Vagina (tissue), 2 donors: ENCODE measurements at regions not wholly inside any gene's neighbourhood (a gene's known extent, or its start where the extent isn't known, plus 50 kb on each side); places are given as distances from the start of the nearest gene placed in this dataset.

ENCODE experiments used
- DNase-seq, 2 donors: peaks; one replicate each; pipeline ENCODE4 v3.0.0-alpha.2; 2017; ENCODE audit errors: extremely low spot score in 2 of 2
- H3K27ac ChIP-seq: fragments of 200-600 bp; sonication (generic); one replicate; pipeline ENCODE4 v1.5.1; 2019
- H3K27me3 ChIP-seq: fragments of 200-600 bp; sonication (generic); one replicate; pipeline ENCODE4 v1.5.1; 2019
- H3K36me3 ChIP-seq, 2 donors: fragments of 200-600 bp; sonication (generic); one replicate each; pipeline ENCODE4 v1.5.1; 2017 to 2019
- H3K4me1 ChIP-seq: fragments of 200-600 bp; sonication (generic); one replicate; pipeline ENCODE4 v1.5.1; 2019
- H3K4me3 ChIP-seq, 2 donors: fragments of 200-600 bp; sonication (generic); 1 replicate in 1 of 2; 2 replicates in 1 of 2; pipeline ENCODE4 v1.5.1; 2016 to 2019
- H3K9me3 ChIP-seq: fragments of 200-600 bp; sonication (generic); one replicate; pipeline ENCODE4 v1.5.1; 2019
- CTCF ChIP-seq, 3 experiments: fragments of 450-650 bp in 2 of 3; fragments of 200-600 bp in 1 of 3; sonication (generic) in 1 of 3; IDR thresholded peaks; one replicate each; pipeline ENCODE4 v1.5.1; 2017 to 2019; ENCODE audit warnings: antibody characterized with exemption in 3 of 3, mild to moderate bottlenecking in 2 of 3, moderate library complexity in 2 of 3
- POLR2A ChIP-seq, 2 donors: fragments of 450-650 bp; IDR thresholded peaks; one replicate each; pipeline ENCODE4 v1.6.1; 2017; ENCODE audit warnings: antibody characterized with exemption in 2 of 2, mild to moderate bottlenecking in 2 of 2, moderate library complexity in 2 of 2
- POLR2AphosphoS5 ChIP-seq, 2 donors: sonication (generic); formaldehyde crosslinking; IDR thresholded peaks; one replicate each; pipeline ENCODE4 v1.9.0; 2017; ENCODE audit warnings: antibody characterized with exemption in 2 of 2, mild to moderate bottlenecking in 2 of 2, low read depth in 1 of 2; ENCODE audit not compliant: insufficient read depth in 1 of 2
- intact Hi-C: fragments of 100-400 bp; cut with DNase I; formaldehyde crosslinking; loops from one replicate; pipeline ENCODE4 v1.15.1; 2023

GRCh38 chr12:97899956-97900355, 437.4 kb downstream of the RMST start:
- H3K27ac ChIP-seq: no peak overlapping the region
- H3K4me3 ChIP-seq: no peak overlapping the region
- TF ChIP-seq POLR2A (IDR thresholded peaks at IDR 0.05): no peak
- no peak for TF ChIP-seq CTCF (IDR thresholded peaks at IDR 0.05)
- TF ChIP-seq POLR2AphosphoS5 (IDR thresholded peaks at IDR 0.05; ENCODE audit: insufficient read depth in 1 of 2, low read depth in 1 of 2): no peak
- no peaks in the 10 kb centered on the region for H3K9me3 ChIP-seq
- intact Hi-C loops: loop anchor here (2.0 kb wide), 1 partner anchor 77 kb away; no protein-coding TSS in a partner anchor
- H3K4me1 ChIP-seq: no peaks in the 10 kb centered on the region
- H3K36me3 ChIP-seq: no peaks in the 10 kb centered on the region
- DNase-seq: no peak
- no peaks in the 10 kb centered on the region for H3K27me3 ChIP-seq

DNA sequence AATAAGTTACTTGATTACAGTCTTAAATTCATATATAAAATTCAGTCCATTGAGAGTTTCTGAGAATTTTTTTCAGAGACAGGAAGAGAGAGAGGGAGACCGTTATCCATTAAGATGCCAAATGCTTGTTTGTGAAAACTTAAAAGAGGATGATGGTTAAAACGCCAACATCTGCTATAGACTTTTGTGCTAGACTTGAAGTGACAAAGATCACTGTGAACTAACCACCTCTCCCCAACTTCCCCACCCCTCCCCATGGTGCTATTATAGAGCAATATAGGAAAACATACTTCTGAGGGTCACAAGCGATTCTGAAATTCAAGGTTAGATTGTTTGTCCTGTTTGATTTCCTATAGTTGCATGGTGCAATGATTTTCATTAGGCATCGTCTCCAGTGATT, 440.8 kb downstream of the RMST start:
- no peaks in the 10 kb centered on the region for H3K4me1 ChIP-seq
- intact Hi-C loops: no loop called here
- H3K27me3 ChIP-seq: no peaks in the 10 kb centered on the region
- no peak overlapping the region for H3K4me3 ChIP-seq
- H3K36me3 ChIP-seq: no peaks in the 10 kb centered on the region
- TF ChIP-seq CTCF (IDR thresholded peaks at IDR 0.05) (no peak), POLR2A (IDR thresholded peaks at IDR 0.05) (no peak), POLR2AphosphoS5 (IDR thresholded peaks at IDR 0.05; ENCODE audit: insufficient read depth in 1 of 2, low read depth in 1 of 2) (no peak)
- no peaks in the 10 kb centered on the region for H3K9me3 ChIP-seq
- H3K27ac ChIP-seq: no peak overlapping the region
- DNase-seq: no peak

GRCh38 chr12:97907504-97907903, 444.9 kb downstream of the RMST start:
- no peaks in the 10 kb centered on the region for H3K27me3 ChIP-seq

GRCh38 chr12:97910559-97910958, 448.0 kb downstream of the RMST start:
- H3K36me3 ChIP-seq: no peaks in the 10 kb centered on the region
- intact Hi-C loops: no loop called here
- TF ChIP-seq CTCF (IDR thresholded peaks at IDR 0.05) (no peak), POLR2A (IDR thresholded peaks at IDR 0.05) (no peak), POLR2AphosphoS5 (IDR thresholded peaks at IDR 0.05; ENCODE audit: insufficient read depth in 1 of 2, low read depth in 1 of 2) (no peak)
- DNase-seq: no peak
- H3K27ac ChIP-seq: no peak overlapping the region
- H3K4me1 ChIP-seq: no peaks in the 10 kb centered on the region
- no peaks in the 10 kb centered on the region for H3K27me3 ChIP-seq
- H3K4me3 ChIP-seq: no peak overlapping the region
- no peaks in the 10 kb centered on the region for H3K9me3 ChIP-seq

More at GRCh38 chr12:97907504-97907903, 444.9 kb downstream of the RMST start:
- Histone ChIP-seq H3K4me1 (no peaks in the 10 kb centered on the region), H3K9me3 (no peaks in the 10 kb centered on the region), H3K4me3 (no peak overlapping the region), H3K36me3 (no peaks in the 10 kb centered on the region), H3K27ac (no peak overlapping the region)
- TF ChIP-seq POLR2A (IDR thresholded peaks at IDR 0.05) (no peak), CTCF (IDR thresholded peaks at IDR 0.05) (no peak), POLR2AphosphoS5 (IDR thresholded peaks at IDR 0.05; ENCODE audit: insufficient read depth in 1 of 2, low read depth in 1 of 2) (no peak)
- intact Hi-C loops: no loop called here
- no peak for DNase-seq

GRCh38 chr12:97912943-97913342, 450.3 kb downstream of the RMST start:
- intact Hi-C loops: no loop called here
- H3K27me3 ChIP-seq: no peaks in the 10 kb centered on the region
- no peak overlapping the region for H3K27ac ChIP-seq
- no peak for DNase-seq
- no peaks in the 10 kb centered on the region for H3K9me3 ChIP-seq
- TF ChIP-seq POLR2AphosphoS5 (IDR thresholded peaks at IDR 0.05; ENCODE audit: insufficient read depth in 1 of 2, low read depth in 1 of 2) (peak in 1 of 2 donors; percentile 36), POLR2A (IDR thresholded peaks at IDR 0.05) (no peak), CTCF (IDR thresholded peaks at IDR 0.05) (no peak)
- no peak overlapping the region for H3K4me3 ChIP-seq
- no peaks in the 10 kb centered on the region for H3K36me3 ChIP-seq
- H3K4me1 ChIP-seq: no peaks in the 10 kb centered on the region
